Thyroid gland (tissue), 4 donors: ENCODE measurements at regions not wholly inside any gene's neighbourhood (a gene's known extent, or its start where the extent isn't known, plus 50 kb on each side); places are given as distances from the start of the nearest gene placed in this dataset.
"Not testable (repeated sequence)": the region's sequence is repeated elsewhere in the genome, so short reads cannot be mapped to it uniquely, and the experiment has no call there.

Experiments
- DNase-seq, 2 donors: peaks; one replicate each; pipeline ENCODE4 v3.0.0-alpha.2; 2019
- H3K27ac ChIP-seq, 3 donors: fragments of 200-600 bp; sonication (generic); 1 replicate in 2 of 3; 2 replicates in 1 of 3; pipeline ENCODE4 v1.5.1; 2016 to 2019; ENCODE audit warnings: mild to moderate bottlenecking in 1 of 3, moderate library complexity in 1 of 3
- H3K27me3 ChIP-seq: fragments of 200-600 bp; sonication (generic); one replicate; pipeline ENCODE4 v1.5.1; 2019
- H3K36me3 ChIP-seq, 2 donors: fragments of 200-600 bp; sonication (generic); one replicate each; pipeline ENCODE4 v1.5.1; 2016 to 2019
- H3K4me1 ChIP-seq, 2 donors: fragments of 200-600 bp; sonication (generic); one replicate each; pipeline ENCODE4 v1.5.1; 2017 to 2019
- H3K4me3 ChIP-seq, 3 donors: fragments of 200-600 bp; sonication (generic); replicated peaks in 1 of 3; 1 replicate in 2 of 3; 2 replicates in 1 of 3; pipeline ENCODE4 v1.5.1; 2016; ENCODE audit warnings: mild to moderate bottlenecking in 1 of 3
- H3K9me3 ChIP-seq: fragments of 200-600 bp; sonication (generic); one replicate; pipeline ENCODE4 v1.5.1; 2017
- CTCF ChIP-seq, 6 experiments: fragments of 200-600 bp in 3 of 6; fragments of 450-650 bp in 3 of 6; sonication (generic) in 3 of 6; IDR thresholded peaks; one replicate each; pipeline ENCODE4 v1.5.1; 2016 to 2019; ENCODE audit warnings: antibody characterized with exemption in 6 of 6, mild to moderate bottlenecking in 2 of 6, inconsistent platforms in 1 of 6, moderate library complexity in 1 of 6
- POLR2A ChIP-seq, 2 donors: fragments of 450-650 bp; IDR thresholded peaks; one replicate each; pipeline ENCODE4 v1.6.1; 2017; ENCODE audit warnings: antibody characterized with exemption in 2 of 2, mild to moderate bottlenecking in 2 of 2, moderate library complexity in 1 of 2
- WGBS, 2 donors: methylation state at CpG; one replicate each; pipeline ENCODE4 v1.1.5; 2017; 5-methylcytosine and 5-hydroxymethylcytosine counted together
- intact Hi-C: fragments of 100-400 bp; cut with DNase I; formaldehyde crosslinking; loops from one replicate; pipeline ENCODE4 v1.15.1; 2023

- Histone ChIP-seq H3K27me3 (no peaks in the 10 kb centered on the region), H3K4me1 (peaks cover 18 to 19% of the 10 kb centered on the region in 2 donors), H3K36me3 (no peaks in the 10 kb centered on the region), H3K9me3 (no peaks in the 10 kb centered on the region), H3K4me3 (no peak overlapping the region), H3K27ac (peak overlapping the region in 1 of 3 donors; percentile 64)
- TF ChIP-seq POLR2A (IDR thresholded peaks at IDR 0.05) (no peak), CTCF (IDR thresholded peaks at IDR 0.05) (no peak)
- no peak for DNase-seq
- WGBS, 2 donors = 76 to 85% methylated on average over 5 of the region's 5 CpGs
- intact Hi-C loops = no loop called here
Observed at GRCh38 chr5:154702477-154702876, 52.7 kb upstream of the LARP1 start.

GRCh38 chr5:154701725-154702124, 53.5 kb upstream of the LARP1 start:
- H3K36me3 ChIP-seq, H3K4me3 ChIP-seq, H3K27me3 ChIP-seq, intact Hi-C loops, H3K9me3 ChIP-seq: not testable (repeated sequence)
- Histone ChIP-seq H3K4me1 (peaks cover 12 to 19% of the 10 kb centered on the region in 2 donors), H3K27ac (peak overlapping the region; percentile 57 to 68 (median 64))
- 78 to 89% methylated on average over 4 of the region's 4 CpGs for WGBS, 2 donors
- peak in 1 of 2 donors; percentile 38 for DNase-seq

GRCh38 chr5:154701181-154701580, 54.0 kb upstream of the LARP1 start:
- peaks cover 12 to 19% of the 10 kb centered on the region in 2 donors for H3K4me1 ChIP-seq
- TF ChIP-seq CTCF (IDR thresholded peaks at IDR 0.05) (no peak), POLR2A (IDR thresholded peaks at IDR 0.05) (no peak)
- peak overlapping the region; percentile 57 to 68 (median 64) for H3K27ac ChIP-seq
- peak; percentile 71 to 77 for DNase-seq
- intact Hi-C loops = no loop called here
- H3K36me3 ChIP-seq = no peaks in the 10 kb centered on the region
- H3K27me3 ChIP-seq = no peaks in the 10 kb centered on the region
- H3K4me3 ChIP-seq = no peak overlapping the region
- 16 to 51% methylated on average over 3 of the region's 3 CpGs for WGBS, 2 donors
- no peaks in the 10 kb centered on the region for H3K9me3 ChIP-seq

- Histone ChIP-seq H3K27ac (peak overlapping the region; percentile 57 to 68 (median 64)), H3K4me1 (peaks cover 12 to 19% of the 10 kb centered on the region in 2 donors)
- DNase-seq, H3K27me3 ChIP-seq, H3K36me3 ChIP-seq, H3K9me3 ChIP-seq, H3K4me3 ChIP-seq, intact Hi-C loops: not testable (repeated sequence)
- 89 to 93% methylated on average over 10 of the region's 10 CpGs for WGBS, 2 donors
Observed at GRCh38 chr5:154700289-154700928, 54.8 kb upstream of the LARP1 start.

GRCh38 chr5:154698763-154699162, 56.4 kb upstream of the LARP1 start:
- TF ChIP-seq CTCF (IDR thresholded peaks at IDR 0.05) (no peak), POLR2A (IDR thresholded peaks at IDR 0.05) (no peak)
- Histone ChIP-seq H3K4me1 (peaks cover 12 to 19% of the 10 kb centered on the region in 2 donors), H3K4me3 (no peak overlapping the region), H3K9me3 (no peaks in the 10 kb centered on the region), H3K27me3 (no peaks in the 10 kb centered on the region), H3K27ac (peak overlapping the region in 2 of 3 donors; percentile 28 to 41), H3K36me3 (no peaks in the 10 kb centered on the region)
- intact Hi-C loops = no loop called here
- 81 to 84% methylated on average over 6 of the region's 6 CpGs for WGBS, 2 donors
- no peak for DNase-seq

GRCh38 chr5:154697371-154697770, 57.8 kb upstream of the LARP1 start:
- no peak for DNase-seq
- no peaks in the 10 kb centered on the region for H3K9me3 ChIP-seq
- intact Hi-C loops = no loop called here
- no peak overlapping the region for H3K27ac ChIP-seq
- H3K27me3 ChIP-seq = no peaks in the 10 kb centered on the region
- no peak for TF ChIP-seq CTCF (IDR thresholded peaks at IDR 0.05)
- no peak for TF ChIP-seq POLR2A (IDR thresholded peaks at IDR 0.05)
- 76 to 89% methylated on average over 5 of the region's 5 CpGs for WGBS, 2 donors
- H3K4me1 ChIP-seq = peaks cover 12 to 21% of the 10 kb centered on the region in 2 donors
- H3K36me3 ChIP-seq = no peaks in the 10 kb centered on the region
- no peak overlapping the region for H3K4me3 ChIP-seq
